K562 (cell line): ENCODE measurements at regions not wholly inside any gene's neighbourhood (a gene's known extent, or its start where the extent isn't known, plus 50 kb on each side); places are given as distances from the start of the nearest gene placed in this dataset.

Source experiments
- ATAC-seq: fragments of 200-7000 bp; cut with Tn5 transposase; 3 replicates; pipeline ENCODE4 v1.9.1; 2020; ENCODE audit warnings: moderate library complexity
- BruUV-seq: library from RNA; stranded (reverse); fragments of 400-500 nt; replicated peaks from 2 replicates; lab custom pipeline; 2021; lab: Mats Ljungman, UMichigan
- CTCF ChIA-PET: fragments of 300-600 bp; formaldehyde crosslinking; extraction: SDS; loops from one replicate; lab custom pipeline; 2021; ENCODE audit warnings: low intra/inter-chr PET ratio; lab: Yijun Ruan, JAX
- POLR2A ChIA-PET: fragments of 300-600, 350-650 bp; sonication (Branson Sonifier 250); formaldehyde crosslinking; extraction: SDS; loops from one replicate; lab custom pipeline; 2021; ENCODE audit warnings: antibody characterized with exemption, inconsistent platforms; lab: Yijun Ruan, JAX
- DNase-seq, 4 experiments: peaks; one replicate each; pipeline versions ENCODE4 v3.0.0 to v3.0.0-alpha.2; 2011 to 2018; ENCODE audit warnings: low spot score in 3 of 4, mixed read lengths in 3 of 4; ENCODE audit errors: extremely low read depth in 1 of 4
- FAIRE-seq: peaks from 2 replicates; lab custom pipeline; 2011; peaks lifted over from hg19 to GRCh38; lab: Jason Lieb, UNC
- H2AFZ ChIP-seq: 2 replicates; pipeline ENCODE4 v1.6.0; 2011; ENCODE audit warnings: low read depth, low read length, control low read depth, inconsistent platforms
- H3K27ac ChIP-seq: fragments of 200-600 bp; 3 replicates; pipeline ENCODE4 v1.8.0; 2011; ENCODE audit warnings: low read depth, mild to moderate bottlenecking, control low read depth, inconsistent platforms, low read length, moderate library complexity, mixed read lengths; ENCODE audit errors: extremely low read depth
- H3K27me3 ChIP-seq, 2 experiments: fragments of 300-600 bp in 1 of 2; 2 replicates in 1 of 2; 3 replicates in 1 of 2; pipeline versions ENCODE4 v1.6.0 to v1.8.0; 2011; ENCODE audit warnings: inconsistent platforms in 2 of 2, low read length in 2 of 2, mild to moderate bottlenecking in 1 of 2, mixed read lengths in 1 of 2, moderate library complexity in 1 of 2; ENCODE audit not compliant: control insufficient read depth in 2 of 2, insufficient read depth in 2 of 2
- H3K36me3 ChIP-seq: fragments of 300-600 bp; 3 replicates; pipeline ENCODE4 v1.8.0; 2011; ENCODE audit warnings: mild to moderate bottlenecking, low read length, inconsistent platforms; ENCODE audit not compliant: control insufficient read depth, insufficient read depth
- H3K4me1 ChIP-seq, 2 experiments: fragments of 200-600 bp in 1 of 2; replicated peaks in 1 of 2; 2 replicates in 1 of 2; 3 replicates in 1 of 2; pipeline versions ENCODE4 v1.5.1 to v1.8.0; 2011; ENCODE audit warnings: inconsistent platforms in 2 of 2, low read length in 2 of 2, mild to moderate bottlenecking in 1 of 2, mixed read lengths in 1 of 2, moderate library complexity in 1 of 2; ENCODE audit not compliant: control insufficient read depth in 2 of 2, insufficient read depth in 2 of 2
- H3K4me2 ChIP-seq: 2 replicates; pipeline ENCODE4 v1.6.1; 2011; ENCODE audit warnings: low read length, control low read depth, inconsistent platforms, mixed read lengths; ENCODE audit not compliant: insufficient read depth
- H3K4me3 ChIP-seq: fragments of 200-600 bp; sonication (generic), shearing (Covaris generic); 2 replicates; pipeline ENCODE4 v1.5.1; 2016; ENCODE audit warnings: control low read depth, inconsistent platforms
- H3K79me2 ChIP-seq: fragments of 200-600 bp; 3 replicates; pipeline ENCODE4 v1.8.0; 2011; ENCODE audit warnings: low read length, inconsistent platforms; ENCODE audit not compliant: control insufficient read depth, insufficient read depth
- H3K9ac ChIP-seq, 2 experiments: 2 replicates each; pipeline versions ENCODE4 v1.6.0 to v1.6.1; 2011; ENCODE audit warnings: low read depth in 2 of 2, low read length in 2 of 2, control low read depth in 1 of 2, inconsistent platforms in 1 of 2, mild to moderate bottlenecking in 1 of 2, mixed read lengths in 1 of 2; ENCODE audit not compliant: insufficient read depth in 1 of 2
- H3K9me1 ChIP-seq: one replicate; pipeline ENCODE4 v1.6.0; 2011; ENCODE audit warnings: inconsistent platforms, mild to moderate bottlenecking, low read length, moderate library complexity; ENCODE audit not compliant: control insufficient read depth, insufficient read depth
- H3K9me3 ChIP-seq: replicated peaks from 2 replicates; pipeline ENCODE4 v1.5.1; 2011; ENCODE audit warnings: low read depth, low read length, inconsistent platforms; ENCODE audit not compliant: control insufficient read depth, insufficient read depth
- H4K20me1 ChIP-seq: replicated peaks from 2 replicates; pipeline ENCODE4 v1.6.1; 2011; ENCODE audit warnings: low read length, inconsistent platforms, mixed read lengths; ENCODE audit not compliant: control insufficient read depth, insufficient read depth
- BRD4 ChIP-seq: fragments of 200-600 bp; sonication (generic); IDR thresholded peaks from 2 replicates; pipeline ENCODE4 v1.6.1; 2017; ENCODE audit warnings: inconsistent platforms
- NR2C2 ChIP-seq, 2 experiments: fragments of 200-800 bp in 1 of 2; sonication (Bioruptor generic) in 1 of 2; sonication (generic) in 1 of 2; formaldehyde crosslinking in 1 of 2; IDR thresholded peaks; 2 replicates each; pipeline versions ENCODE4 v1.6.1 to v1.8.0; 2016 to 2022; ENCODE audit warnings: mild to moderate bottlenecking in 1 of 2, missing compliant biosample characterization in 1 of 2, missing genetic modification characterization in 1 of 2, missing genetic modification reagents in 1 of 2
- PREB ChIP-seq: sonication (generic); formaldehyde crosslinking; IDR thresholded peaks from 2 replicates; pipeline ENCODE4 v1.8.1; 2023; ENCODE audit warnings: mild to moderate bottlenecking, missing genetic modification reagents
- XRCC4 ChIP-seq: IDR thresholded peaks from one replicate; pipeline ENCODE4 v1.6.1; 2011; ENCODE audit not compliant: insufficient read depth, insufficient read length; ENCODE audit errors: extremely low read depth
- ZNF764 ChIP-seq: fragments of 250-450 bp; sonication (Bioruptor Pico); IDR thresholded peaks from 2 replicates; pipeline ENCODE4 v1.4.0; 2020; ENCODE audit warnings: low read depth, mild to moderate bottlenecking, moderate library complexity
- ZNF766 ChIP-seq: fragments of 200-800 bp; sonication (Bioruptor generic); conservative IDR thresholded peaks from 2 replicates; pipeline ENCODE4 v1.6.1; 2016; ENCODE audit warnings: missing genetic modification characterization, missing compliant biosample characterization
- WGBS: fragments of 100-300 bp; shearing (Covaris generic); methylation state at CpG from one replicate; pipeline ENCODE4 v1.1.6; 2016; ENCODE audit warnings: low coverage, mixed read lengths; ENCODE audit not compliant: insufficient coverage; ENCODE audit errors: missing lambda C conversion rate; 5-methylcytosine and 5-hydroxymethylcytosine counted together
- in situ Hi-C: fragments of 300-500 bp; cut with MboI; formaldehyde crosslinking; loops from 4 replicates; pipeline ENCODE4 v1.15.0; 2018; ENCODE audit warnings: inconsistent platforms, mixed read lengths
- intact Hi-C: fragments of 100-400 bp; cut with micrococcal nuclease; formaldehyde crosslinking; loops from 2 replicates; pipeline ENCODE4 v1.14.2; 2022
- TF ChIP-seq, protein P1 (sequence below): fragments of 250-450 bp; sonication (Bioruptor Pico); IDR thresholded peaks from 2 replicates; pipeline ENCODE4 v1.5.0; 2021

DNA sequence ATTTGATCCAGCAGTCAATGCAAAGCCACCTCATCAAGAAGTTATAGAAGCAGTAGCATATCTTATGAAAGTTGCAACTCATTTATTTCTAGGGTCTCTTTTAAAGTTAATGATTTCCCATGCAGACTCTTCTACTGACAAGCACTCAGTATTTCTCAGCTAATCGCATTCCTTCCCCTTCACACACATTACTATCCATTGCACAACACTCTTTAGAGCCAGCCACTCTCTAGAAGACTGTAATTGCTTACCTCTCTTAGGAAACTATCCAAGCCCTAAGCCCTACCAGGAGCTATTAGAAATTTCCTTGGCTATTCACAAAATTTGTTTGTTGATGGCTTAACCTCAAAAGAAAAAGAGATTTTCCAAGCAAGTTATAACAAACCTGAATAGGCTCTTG is 106.0 kb downstream of the ADAMTS1 start:
- Histone ChIP-seq H3K9me3 (no peaks in the 10 kb centered on the region), H2AFZ (no peak overlapping the region), H3K9me1 (no peaks in the 10 kb centered on the region), H3K27ac (no peak overlapping the region), H3K27me3 (no peaks in the 10 kb centered on the region), H3K79me2 (no peaks in the 10 kb centered on the region), H3K4me2 (no peak overlapping the region), H4K20me1 (no peaks in the 10 kb centered on the region), H3K4me1 (no peaks in the 10 kb centered on the region), H3K36me3 (no peaks in the 10 kb centered on the region), H3K9ac (no peak overlapping the region), H3K4me3 (no peak overlapping the region)
- ChIA-PET POLR2A (no interaction called here), CTCF (no interaction called here)
- no peak for DNase-seq
- TF ChIP-seq ZNF764 (CRISPR knock-in tag) (no peak), PREB (CRISPR knock-in tag) (no peak), ZNF766 (CRISPR knock-in tag) (no peak), NR2C2 (CRISPR knock-in tag; IDR thresholded peaks at IDR 0.05) (no peak), NR2C2 (tag; IDR thresholded peaks at IDR 0.05) (no peak), BRD4 (no peak), XRCC4 (no peak)
- TF ChIP-seq, protein P1, sequence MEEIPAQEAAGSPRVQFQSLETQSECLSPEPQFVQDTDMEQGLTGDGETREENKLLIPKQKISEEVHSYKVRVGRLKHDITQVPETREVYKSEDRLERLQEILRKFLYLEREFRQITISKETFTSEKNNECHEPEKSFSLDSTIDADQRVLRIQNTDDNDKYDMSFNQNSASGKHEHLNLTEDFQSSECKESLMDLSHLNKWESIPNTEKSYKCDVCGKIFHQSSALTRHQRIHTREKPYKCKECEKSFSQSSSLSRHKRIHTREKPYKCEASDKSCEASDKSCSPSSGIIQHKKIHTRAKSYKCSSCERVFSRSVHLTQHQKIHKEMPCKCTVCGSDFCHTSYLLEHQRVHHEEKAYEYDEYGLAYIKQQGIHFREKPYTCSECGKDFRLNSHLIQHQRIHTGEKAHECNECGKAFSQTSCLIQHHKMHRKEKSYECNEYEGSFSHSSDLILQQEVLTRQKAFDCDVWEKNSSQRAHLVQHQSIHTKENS (CRISPR knock-in tag): no peak
- ATAC-seq: no peak
- FAIRE-seq: no peak
- no TSS peak for BruUV-seq
- in situ Hi-C loops (no loop called here), intact Hi-C loops (no loop called here)
- 0% methylated on average over 1 of the region's 1 CpG for WGBS
